Sigmoid colon (tissue), 6 donors: ENCODE measurements at regions not wholly inside any gene's neighbourhood (a gene's known extent, or its start where the extent isn't known, plus 50 kb on each side); places are given as distances from the start of the nearest gene placed in this dataset.
"Not testable (repeated sequence)": the region's sequence is repeated elsewhere in the genome, so short reads cannot be mapped to it uniquely, and the experiment has no call there.

Experiments used
- DNase-seq: peaks from one replicate; pipeline ENCODE4 v3.0.0-alpha.2; 2019
- H3K27ac ChIP-seq, 4 donors: fragments of 200-600 bp; sonication (generic); one replicate each; pipeline ENCODE4 v1.5.1; 2016 to 2019; ENCODE audit warnings: mild to moderate bottlenecking in 1 of 4
- H3K27me3 ChIP-seq, 3 donors: fragments of 200-600 bp; sonication (generic); one replicate each; pipeline ENCODE4 v1.5.1; 2019; ENCODE audit warnings: mild to moderate bottlenecking in 1 of 3
- H3K36me3 ChIP-seq, 4 donors: fragments of 200-600 bp; sonication (generic); one replicate each; pipeline ENCODE4 v1.5.1; 2016 to 2019
- H3K4me1 ChIP-seq, 4 donors: fragments of 200-600 bp; sonication (generic); one replicate each; pipeline ENCODE4 v1.5.1; 2017 to 2019
- H3K4me3 ChIP-seq, 4 donors: fragments of 200-600 bp; sonication (generic); one replicate each; pipeline ENCODE4 v1.5.1; 2017 to 2019; ENCODE audit warnings: mild to moderate bottlenecking in 2 of 4, moderate library complexity in 1 of 4
- H3K9me3 ChIP-seq, 4 donors: fragments of 200-600 bp in 3 of 4; sonication (generic) in 3 of 4; one replicate each; pipeline versions ENCODE4 v1.5.1 to v1.6.1; 2013 to 2019
- EP300 ChIP-seq, 4 donors: sonication (generic); formaldehyde crosslinking; IDR thresholded peaks; one replicate each; pipeline ENCODE4 v1.6.1; 2017; ENCODE audit warnings: antibody characterized with exemption in 4 of 4
- POLR2A ChIP-seq, 2 donors: fragments of 450-650 bp; IDR thresholded peaks; one replicate each; pipeline ENCODE4 v1.6.1; 2016; ENCODE audit warnings: antibody characterized with exemption in 2 of 2, mild to moderate bottlenecking in 2 of 2, moderate library complexity in 2 of 2
- POLR2AphosphoS5 ChIP-seq, 4 donors: sonication (generic); formaldehyde crosslinking; IDR thresholded peaks; one replicate each; pipeline ENCODE4 v1.6.1; 2017; ENCODE audit warnings: antibody characterized with exemption in 4 of 4
- WGBS, 2 donors: extraction: QIAGEN DNeasy Blood & Tissue Kit; methylation state at CpG; one replicate each; pipeline ENCODE4 v1.1.7; 2013; 5-methylcytosine and 5-hydroxymethylcytosine counted together
- intact Hi-C: fragments of 100-400 bp; cut with DNase I; formaldehyde crosslinking; loops from one replicate; pipeline ENCODE4 v1.15.1; 2023
- TF ChIP-seq, protein P1 (sequence below), 4 experiments: fragments of 450-650 bp in 3 of 4; fragments of 200-600 bp in 1 of 4; IDR thresholded peaks; one replicate each; pipeline ENCODE4 v1.5.1; 2016 to 2019; ENCODE audit warnings: antibody characterized with exemption in 4 of 4, mild to moderate bottlenecking in 3 of 4, moderate library complexity in 2 of 4
- donor health status: healthy with polysubstance abuse.
- donor health status: healthy.

DNA sequence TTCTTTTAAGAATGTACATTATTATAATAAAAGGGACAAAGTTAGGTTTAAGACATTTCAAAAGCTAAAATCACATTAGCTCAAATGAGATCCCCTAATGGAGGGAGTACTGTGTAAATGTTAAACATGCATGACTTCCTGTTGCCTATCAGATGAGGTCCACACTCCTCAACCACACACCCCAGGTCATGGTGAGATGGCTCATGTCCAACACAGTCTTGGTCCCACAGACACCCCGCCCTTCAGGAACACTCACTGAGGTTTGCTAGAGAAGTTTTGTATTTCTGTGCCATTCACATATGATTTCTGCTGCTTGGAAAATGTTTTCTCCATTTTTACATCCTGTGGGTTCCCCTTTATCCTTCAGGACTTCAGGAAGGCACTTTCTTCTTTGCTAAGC lies 491.0 kb downstream of the SOX11 start:
- TF ChIP-seq, protein P1, sequence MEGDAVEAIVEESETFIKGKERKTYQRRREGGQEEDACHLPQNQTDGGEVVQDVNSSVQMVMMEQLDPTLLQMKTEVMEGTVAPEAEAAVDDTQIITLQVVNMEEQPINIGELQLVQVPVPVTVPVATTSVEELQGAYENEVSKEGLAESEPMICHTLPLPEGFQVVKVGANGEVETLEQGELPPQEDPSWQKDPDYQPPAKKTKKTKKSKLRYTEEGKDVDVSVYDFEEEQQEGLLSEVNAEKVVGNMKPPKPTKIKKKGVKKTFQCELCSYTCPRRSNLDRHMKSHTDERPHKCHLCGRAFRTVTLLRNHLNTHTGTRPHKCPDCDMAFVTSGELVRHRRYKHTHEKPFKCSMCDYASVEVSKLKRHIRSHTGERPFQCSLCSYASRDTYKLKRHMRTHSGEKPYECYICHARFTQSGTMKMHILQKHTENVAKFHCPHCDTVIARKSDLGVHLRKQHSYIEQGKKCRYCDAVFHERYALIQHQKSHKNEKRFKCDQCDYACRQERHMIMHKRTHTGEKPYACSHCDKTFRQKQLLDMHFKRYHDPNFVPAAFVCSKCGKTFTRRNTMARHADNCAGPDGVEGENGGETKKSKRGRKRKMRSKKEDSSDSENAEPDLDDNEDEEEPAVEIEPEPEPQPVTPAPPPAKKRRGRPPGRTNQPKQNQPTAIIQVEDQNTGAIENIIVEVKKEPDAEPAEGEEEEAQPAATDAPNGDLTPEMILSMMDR (IDR thresholded peaks at IDR 0.05), result no peak
- TF ChIP-seq POLR2AphosphoS5 (IDR thresholded peaks at IDR 0.05) (no peak), EP300 (IDR thresholded peaks at IDR 0.05) (no peak), POLR2A (IDR thresholded peaks at IDR 0.05) (no peak)
- intact Hi-C loops, result no loop called here
- Histone ChIP-seq H3K27ac (no peak overlapping the region), H3K4me3 (no peak overlapping the region), H3K9me3 (no peaks in the 10 kb centered on the region), H3K36me3 (no peaks in the 10 kb centered on the region), H3K4me1 (no peaks in the 10 kb centered on the region), H3K27me3 (no peaks in the 10 kb centered on the region)
- WGBS, 2 donors, result 49 to 76% methylated on average over 1 of the region's 1 CpG
- DNase-seq, result no peak

DNA sequence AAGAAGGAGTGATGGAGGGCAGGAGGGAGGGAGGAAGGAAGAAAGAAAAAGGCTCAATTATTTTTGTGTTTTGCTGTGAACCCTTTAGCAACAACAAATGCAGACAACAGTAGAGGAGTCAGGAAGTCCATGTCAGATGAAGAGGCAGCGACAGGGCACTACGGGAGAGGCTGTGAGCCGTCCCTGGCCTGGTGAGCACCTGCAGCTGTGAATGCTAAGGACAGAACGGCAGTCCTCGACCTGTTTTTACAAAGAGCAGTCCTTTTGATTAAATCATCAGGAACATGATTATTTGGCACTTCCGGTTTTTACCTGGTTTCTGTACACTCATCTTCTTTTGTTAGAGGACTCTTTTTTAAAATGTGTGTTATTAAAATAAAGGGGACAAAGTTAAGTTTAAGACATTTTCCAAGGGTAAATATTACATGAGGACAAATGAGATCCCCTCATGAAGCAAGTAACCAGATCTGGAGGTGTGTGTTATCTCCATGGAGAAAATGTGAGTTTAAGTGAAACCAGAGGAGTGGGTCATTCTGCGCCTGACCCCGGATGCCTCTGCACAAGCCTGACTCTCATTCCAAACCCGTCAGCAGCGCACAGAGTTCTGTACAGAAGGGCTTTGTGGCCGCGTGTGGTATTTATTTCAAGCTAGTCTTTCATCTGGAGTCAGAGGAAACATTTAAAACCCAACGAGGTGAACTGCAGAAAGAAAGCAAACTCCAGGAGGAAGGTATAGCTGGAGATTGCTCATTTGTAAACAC lies 492.5 kb downstream of the SOX11 start:
- intact Hi-C loops, result no loop called here
- Histone ChIP-seq H3K27me3 (no peaks in the 10 kb centered on the region), H3K9me3 (no peaks in the 10 kb centered on the region), H3K36me3 (no peaks in the 10 kb centered on the region), H3K4me3 (no peak overlapping the region), H3K4me1 (no peaks in the 10 kb centered on the region), H3K27ac (no peak overlapping the region)
- no peak for DNase-seq
- WGBS, 2 donors, result 64 to 73% methylated on average over 13 of the region's 13 CpGs
- TF ChIP-seq POLR2AphosphoS5 (IDR thresholded peaks at IDR 0.05), result no peak
- TF ChIP-seq EP300 (IDR thresholded peaks at IDR 0.05), result no peak
- TF ChIP-seq POLR2A (IDR thresholded peaks at IDR 0.05), result no peak
- TF ChIP-seq, protein P1 (IDR thresholded peaks at IDR 0.05), result no peak

DNA sequence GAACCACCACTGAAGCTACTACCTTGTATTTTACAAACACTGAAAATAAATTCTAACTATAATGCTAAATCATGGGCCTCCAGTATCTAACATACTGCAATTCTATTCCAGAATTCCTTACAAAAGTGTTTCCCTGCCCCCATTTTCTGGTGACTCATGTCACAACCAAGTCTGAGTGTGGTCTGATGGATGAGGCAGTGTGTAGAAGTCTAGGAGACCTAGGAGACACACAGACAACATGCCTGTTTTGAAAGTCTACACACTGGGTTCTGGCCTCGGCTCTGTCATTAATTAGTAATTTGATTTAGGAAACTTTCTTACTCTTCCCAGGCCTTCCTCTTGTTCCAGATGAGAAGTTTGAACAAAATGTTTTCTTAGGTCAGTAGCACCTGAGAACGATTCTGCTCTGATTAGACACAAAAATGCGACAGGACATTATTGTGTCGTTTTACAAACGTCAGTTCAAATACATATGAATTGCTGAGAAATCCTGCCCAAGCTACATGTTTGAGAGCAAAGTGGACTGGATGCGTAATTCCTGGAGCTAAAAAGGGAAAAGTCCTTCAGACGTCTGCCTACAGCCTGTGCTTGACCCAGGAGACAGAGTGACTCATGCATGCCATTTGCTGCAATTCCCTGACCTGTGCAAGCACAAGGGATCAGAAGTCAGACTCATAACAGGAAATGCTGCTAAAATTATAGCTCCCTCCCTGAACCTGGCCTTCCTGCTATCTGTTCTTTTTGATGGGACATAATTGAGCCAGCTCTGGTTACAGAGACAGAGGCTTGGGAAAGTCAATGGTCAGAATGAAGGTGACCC lies 494.4 kb downstream of the SOX11 start:
- WGBS, 2 donors, result 67 to 73% methylated on average over 7 of the region's 7 CpGs
- Histone ChIP-seq H3K27ac (no peak overlapping the region), H3K9me3 (no peaks in the 10 kb centered on the region), H3K27me3 (no peaks in the 10 kb centered on the region), H3K4me1 (no peaks in the 10 kb centered on the region), H3K4me3 (no peak overlapping the region), H3K36me3 (no peaks in the 10 kb centered on the region)
- intact Hi-C loops, result no loop called here
- no peak for DNase-seq
- TF ChIP-seq, protein P1 (IDR thresholded peaks at IDR 0.05), result no peak
- TF ChIP-seq POLR2AphosphoS5 (IDR thresholded peaks at IDR 0.05) (peak in 1 of 4 donors; percentile 29), POLR2A (IDR thresholded peaks at IDR 0.05) (no peak), EP300 (IDR thresholded peaks at IDR 0.05) (no peak)

DNA sequence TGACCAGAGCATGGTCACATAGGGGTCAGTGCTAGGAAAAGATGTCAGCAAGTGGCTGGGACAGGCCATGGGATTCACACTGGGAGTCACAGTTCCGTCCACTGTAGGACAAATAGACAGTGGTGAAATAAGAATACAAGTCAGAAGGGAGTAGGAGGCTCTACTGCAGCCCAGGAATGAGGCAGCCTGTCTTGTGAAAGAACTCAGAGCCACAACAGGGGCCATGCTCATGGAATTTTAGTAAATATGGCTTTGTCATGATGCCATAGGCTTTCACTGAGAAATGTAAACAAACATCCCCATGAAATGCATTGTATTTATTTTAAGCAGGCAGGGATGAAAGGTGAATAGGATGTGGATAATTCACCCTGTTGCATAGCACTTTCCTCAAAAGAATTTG lies 504.3 kb downstream of the SOX11 start:
- 85 to 86% methylated on average over 1 of the region's 1 CpG for WGBS, 2 donors
- H3K27ac ChIP-seq, result no peak overlapping the region
- TF ChIP-seq POLR2A (IDR thresholded peaks at IDR 0.05), result no peak
- TF ChIP-seq EP300 (IDR thresholded peaks at IDR 0.05), result no peak
- no peak for TF ChIP-seq POLR2AphosphoS5 (IDR thresholded peaks at IDR 0.05)
- TF ChIP-seq, protein P1 (IDR thresholded peaks at IDR 0.05), result no peak
- H3K4me1 ChIP-seq, result no peaks in the 10 kb centered on the region
- no peak for DNase-seq
- no peaks in the 10 kb centered on the region for H3K27me3 ChIP-seq
- no peaks in the 10 kb centered on the region for H3K36me3 ChIP-seq
- intact Hi-C loops, result no loop called here
- H3K9me3 ChIP-seq, result peaks cover 0 to 2% (median 0%) of the 10 kb centered on the region in 4 donors
- H3K4me3 ChIP-seq, result no peak overlapping the region

DNA sequence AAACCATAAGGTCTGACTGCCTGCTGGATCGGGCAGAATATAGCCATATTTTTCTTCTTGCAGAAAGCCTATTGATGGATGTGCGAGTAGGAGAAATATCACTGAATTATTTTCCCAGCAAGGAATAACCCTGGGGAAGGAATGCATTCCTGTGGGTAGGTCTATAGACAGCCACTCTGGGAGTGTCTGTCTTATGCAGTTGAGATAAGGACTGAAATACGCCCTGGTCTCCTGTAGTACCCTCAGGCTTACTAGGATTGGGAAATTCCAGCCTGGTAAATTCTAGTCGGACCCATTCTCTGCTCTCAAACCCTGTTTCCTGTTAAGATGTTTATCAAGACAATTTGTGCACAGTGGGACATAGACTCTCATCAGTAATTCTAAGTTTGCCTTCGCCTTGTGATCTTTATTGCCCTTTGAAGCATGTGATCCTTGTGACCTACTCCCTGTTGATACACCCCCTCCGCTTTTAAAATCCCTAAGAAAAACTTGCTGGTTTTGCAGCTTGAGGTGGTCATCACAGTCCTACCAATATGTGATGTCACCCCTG lies 506.3 kb downstream of the SOX11 start:
- intact Hi-C loops, H3K27me3 ChIP-seq, H3K4me3 ChIP-seq, H3K27ac ChIP-seq, H3K4me1 ChIP-seq, H3K9me3 ChIP-seq, H3K36me3 ChIP-seq, DNase-seq: not testable (repeated sequence)
- 88 to 92% methylated on average over 6 of the region's 6 CpGs for WGBS, 2 donors
